AG04449 (cell line): ENCODE measurements at regions not wholly inside any gene's neighbourhood (a gene's known extent, or its start where the extent isn't known, plus 50 kb on each side); places are given as distances from the start of the nearest gene placed in this dataset.

Experiments used
- CTCF ChIA-PET: fragments of 350-600 bp; formaldehyde crosslinking; extraction: SDS; loops from one replicate; lab custom pipeline; 2021; ENCODE audit warnings: antibody characterized with exemption; lab: Yijun Ruan, JAX
- POLR2A ChIA-PET: fragments of 400-600, 350-600 bp; formaldehyde crosslinking; extraction: SDS; loops from one replicate; lab custom pipeline; 2020; ENCODE audit warnings: antibody characterized with exemption, inconsistent platforms; lab: Yijun Ruan, JAX
- DNase-seq: peaks from one replicate; pipeline ENCODE4 v3.0.0-alpha.2; 2010; ENCODE audit warnings: low read depth, low spot score
- H3K4me3 ChIP-seq: 2 replicates; pipeline ENCODE4 v1.5.1; 2011; ENCODE audit warnings: low read depth, mild to moderate bottlenecking, control low read depth, low read length
- CTCF ChIP-seq: IDR thresholded peaks from one replicate; pipeline ENCODE4 v1.5.1; 2011; ENCODE audit warnings: mild to moderate bottlenecking, moderate library complexity, low read length, control low read depth, inconsistent platforms; ENCODE audit not compliant: insufficient read depth; ENCODE audit errors: missing control alignments

- peak; percentile 94 for TF ChIP-seq CTCF
- ChIA-PET CTCF (interaction anchor here (0.7 to 3.2 kb wide), 19 partner anchors 9 to 956 kb away, joined by 3 to 14 read pairs (median 4); no protein-coding TSS in a partner anchor), POLR2A (no interaction called here)
- H3K4me3 ChIP-seq: no peak overlapping the region
- DNase-seq: no peak
These were observed 258.3 kb downstream of the SS18 start for GRCh38 chr18:25832001-25832604.

- DNase-seq: no peak
- CTCF ChIA-PET: interaction anchor here (0.7 to 3.2 kb wide), 13 partner anchors 13 to 274 kb away, joined by 3 to 14 read pairs (median 4); no protein-coding TSS in a partner anchor
- no peak overlapping the region for H3K4me3 ChIP-seq
- no peak for TF ChIP-seq CTCF
- POLR2A ChIA-PET: no interaction called here
These were observed 259.1 kb downstream of the SS18 start for GRCh38 chr18:25831301-25831701.

- CTCF ChIA-PET: interaction anchor here (0.7 to 3.2 kb wide), 6 partner anchors 13 to 274 kb away, joined by 3 to 14 read pairs (median 3); no protein-coding TSS in a partner anchor
- DNase-seq: no peak
- no peak for TF ChIP-seq CTCF
- POLR2A ChIA-PET: no interaction called here
- no peak overlapping the region for H3K4me3 ChIP-seq
These were observed 259.6 kb downstream of the SS18 start for GRCh38 chr18:25830787-25831186.

GRCh38 chr18:25827961-25828561 is 262.4 kb downstream of the SS18 start:
- ChIA-PET POLR2A (no interaction called here), CTCF (interaction anchor here (1.3 to 1.5 kb wide), 3 partner anchors 11 to 267 kb away, joined by 3 to 5 read pairs (median 3); no protein-coding TSS in a partner anchor)
- TF ChIP-seq CTCF: no peak
- no peak overlapping the region for H3K4me3 ChIP-seq
- no peak for DNase-seq

- ChIA-PET CTCF (interaction anchor here (1.4 kb wide), 1 partner anchor 260 kb away, joined by 3 read pairs; no protein-coding TSS in a partner anchor), POLR2A (no interaction called here)
- no peak overlapping the region for H3K4me3 ChIP-seq
- DNase-seq: no peak
- TF ChIP-seq CTCF: no peak
These were observed 263.2 kb downstream of the SS18 start for GRCh38 chr18:25827228-25827627.

GRCh38 chr18:25826823-25827222 is 263.6 kb downstream of the SS18 start:
- H3K4me3 ChIP-seq: no peak overlapping the region
- no peak for DNase-seq
- no peak for TF ChIP-seq CTCF
- ChIA-PET POLR2A (no interaction called here), CTCF (no interaction called here)
